SK-N-SH treated with all-trans-retinoic acid at 6 μM for 48 hours (cell line): ENCODE measurements at regions not wholly inside any gene's neighbourhood (a gene's known extent, or its start where the extent isn't known, plus 50 kb on each side); places are given as distances from the start of the nearest gene placed in this dataset.

Experiments used
- ATAC-seq: fragments of 200-7000 bp; cut with Tn5 transposase; 3 replicates; pipeline ENCODE4 v1.9.1; 2020; ENCODE audit warnings: mild to moderate bottlenecking, moderate library complexity
- BACH2 ChIP-seq: fragments of 250-450 bp; sonication (Bioruptor Pico); IDR thresholded peaks from 2 replicates; pipeline ENCODE4 v1.9.0; 2021; ENCODE audit warnings: mild to moderate bottlenecking, borderline replicate concordance
- CREB5 ChIP-seq: fragments of 250-450 bp; sonication (Bioruptor Pico); IDR thresholded peaks from 2 replicates; pipeline ENCODE4 v1.5.1; 2020; ENCODE audit warnings: low read depth, mild to moderate bottlenecking, moderate library complexity
- CSDC2 ChIP-seq: fragments of 250-450 bp; sonication (Bioruptor Pico); IDR thresholded peaks from 2 replicates; pipeline ENCODE4 v1.5.0; 2020; ENCODE audit warnings: mild to moderate bottlenecking, moderate library complexity
- CSRNP3 ChIP-seq: fragments of 250-450 bp; sonication (Bioruptor Pico); IDR thresholded peaks from 2 replicates; pipeline ENCODE4 v1.5.1; 2021; ENCODE audit warnings: mild to moderate bottlenecking, moderate library complexity
- ESRRG ChIP-seq: fragments of 250-450 bp; sonication (Bioruptor Pico); IDR thresholded peaks from 2 replicates; pipeline ENCODE4 v1.6.1; 2021; ENCODE audit warnings: mild to moderate bottlenecking
- GLIS3 ChIP-seq: fragments of 250-450 bp; sonication (Bioruptor Pico); IDR thresholded peaks from 2 replicates; pipeline ENCODE4 v1.5.0; 2020; ENCODE audit warnings: mild to moderate bottlenecking, moderate library complexity
- ISL1 ChIP-seq: fragments of 250-450 bp; sonication (Bioruptor Pico); IDR thresholded peaks from 2 replicates; pipeline ENCODE4 v2.1.2; 2022; ENCODE audit warnings: mild to moderate bottlenecking, moderate library complexity
- OSR1 ChIP-seq: fragments of 250-450 bp; sonication (Bioruptor Pico); IDR thresholded peaks from 2 replicates; pipeline ENCODE4 v1.8.0; 2022; ENCODE audit warnings: moderate library complexity, mild to moderate bottlenecking, inconsistent platforms
- PATZ1 ChIP-seq: fragments of 250-450 bp; sonication (Bioruptor Pico); IDR thresholded peaks from 2 replicates; pipeline ENCODE4 v1.8.0; 2020; ENCODE audit warnings: mild to moderate bottlenecking, moderate library complexity, borderline replicate concordance
- POU6F1 ChIP-seq: fragments of 250-450 bp; sonication (Bioruptor Pico); IDR thresholded peaks from 2 replicates; pipeline ENCODE4 v1.8.0; 2021; ENCODE audit warnings: low read depth, mild to moderate bottlenecking, moderate library complexity, borderline replicate concordance
- PPARA ChIP-seq: fragments of 250-450 bp; sonication (Bioruptor Pico); IDR thresholded peaks from 2 replicates; pipeline ENCODE4 v1.5.0; 2020; ENCODE audit warnings: mild to moderate bottlenecking, borderline replicate concordance
- RARB ChIP-seq: fragments of 250-450 bp; sonication (Bioruptor Pico); IDR thresholded peaks from 2 replicates; pipeline ENCODE4 v1.8.0; 2021; ENCODE audit warnings: mild to moderate bottlenecking, moderate library complexity
- SNAI2 ChIP-seq: fragments of 250-450 bp; sonication (Bioruptor Pico); IDR thresholded peaks from 2 replicates; pipeline ENCODE4 v1.5.0; 2020; ENCODE audit warnings: mild to moderate bottlenecking, moderate library complexity
- TCF4 ChIP-seq: fragments of 250-450 bp; sonication (Bioruptor Pico); IDR thresholded peaks from 2 replicates; pipeline ENCODE4 v1.8.0; 2021; ENCODE audit warnings: mild to moderate bottlenecking, moderate library complexity, borderline replicate concordance
- TOX ChIP-seq: fragments of 250-450 bp; sonication (Bioruptor Pico); IDR thresholded peaks from 2 replicates; pipeline ENCODE4 v1.8.0; 2021; ENCODE audit warnings: mild to moderate bottlenecking, moderate library complexity, borderline replicate concordance
- TSHZ2 ChIP-seq: fragments of 250-450 bp; sonication (Bioruptor Pico); IDR thresholded peaks from 2 replicates; pipeline ENCODE4 v1.5.0; 2020; ENCODE audit warnings: mild to moderate bottlenecking, moderate library complexity
- ZC3H10 ChIP-seq: fragments of 250-450 bp; sonication (Bioruptor Pico); IDR thresholded peaks from 2 replicates; pipeline ENCODE4 v1.5.1; 2021; ENCODE audit warnings: mild to moderate bottlenecking, moderate library complexity
- ZFP30 ChIP-seq: fragments of 450-650 bp; formaldehyde crosslinking; IDR thresholded peaks from 2 replicates; pipeline ENCODE4 v1.5.0; 2022; ENCODE audit warnings: mild to moderate bottlenecking, moderate library complexity
- ZNF565 ChIP-seq: fragments of 450-650 bp; formaldehyde crosslinking; conservative IDR thresholded peaks from 2 replicates; pipeline ENCODE4 v1.5.0; 2020; ENCODE audit warnings: low read depth, mild to moderate bottlenecking, moderate library complexity
- ZNF70 ChIP-seq: fragments of 450-650 bp; formaldehyde crosslinking; IDR thresholded peaks from 2 replicates; pipeline ENCODE4 v1.5.0; 2020; ENCODE audit warnings: mild to moderate bottlenecking, moderate library complexity
- ZNF8 ChIP-seq: fragments of 450-650 bp; formaldehyde crosslinking; IDR thresholded peaks from 2 replicates; pipeline ENCODE4 v1.5.0; 2020; ENCODE audit warnings: mild to moderate bottlenecking, moderate library complexity

DNA sequence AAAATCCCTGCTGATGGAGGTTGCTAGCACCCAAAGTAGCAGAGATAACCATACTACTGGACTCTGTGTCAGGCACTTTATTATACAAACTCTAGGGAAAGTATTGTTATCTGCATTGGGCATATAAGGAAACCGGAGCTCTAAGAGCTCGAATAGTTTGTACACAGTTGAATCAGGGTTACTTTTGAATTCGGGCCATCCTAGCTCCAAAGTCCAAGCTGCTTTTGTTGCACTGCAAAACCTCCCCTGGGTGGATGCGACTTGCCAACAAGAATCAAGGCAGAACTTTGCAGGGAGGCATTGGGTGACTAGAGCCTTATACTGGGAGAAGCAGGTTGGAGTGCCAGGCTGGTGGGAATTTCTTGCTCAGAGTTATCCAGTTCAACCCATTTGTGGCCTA, 435.1 kb downstream of the SPATA31D1 start (continued):
- no peak for TF ChIP-seq PATZ1 (CRISPR knock-in tag)

DNA sequence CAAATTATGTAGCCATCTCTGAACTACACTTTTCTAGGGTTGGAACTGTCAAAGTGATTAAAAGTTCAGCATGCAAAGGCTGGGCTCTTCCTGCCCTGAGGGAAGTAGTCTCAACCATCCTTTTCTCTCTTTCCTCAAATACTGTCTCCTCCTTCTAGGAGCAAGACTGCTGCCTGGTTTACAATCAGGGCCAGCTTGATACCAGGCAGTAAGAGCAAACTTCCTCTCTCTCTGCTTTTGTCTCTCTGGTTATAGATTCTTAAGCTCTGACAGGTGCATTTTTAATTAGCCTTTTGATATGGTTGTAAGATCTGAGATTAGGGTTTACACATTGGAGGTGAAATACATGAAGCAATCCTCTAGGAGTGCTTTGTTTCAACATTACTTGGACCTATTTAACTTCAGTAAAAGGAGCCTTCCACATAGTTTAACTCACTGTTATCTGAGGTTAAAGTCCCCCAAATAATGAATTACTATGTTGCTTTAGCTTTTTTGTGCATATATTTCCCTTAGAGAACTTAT, 436.1 kb downstream of the SPATA31D1 start:
- ATAC-seq = no peak
- TF ChIP-seq ZFP30 (CRISPR knock-in tag) (no peak), SNAI2 (CRISPR knock-in tag) (no peak), CSDC2 (CRISPR knock-in tag) (no peak), BACH2 (no peak), ZC3H10 (CRISPR knock-in tag) (no peak), OSR1 (CRISPR knock-in tag) (no peak), TOX (CRISPR knock-in tag) (no peak), ISL1 (CRISPR knock-in tag) (no peak), ZNF8 (no peak), CREB5 (CRISPR knock-in tag) (no peak), PPARA (CRISPR knock-in tag) (no peak), POU6F1 (no peak), ZNF70 (CRISPR knock-in tag) (no peak), RARB (CRISPR knock-in tag) (no peak), ESRRG (CRISPR knock-in tag) (no peak), PATZ1 (CRISPR knock-in tag) (no peak)

GRCh38 chr9:82431121-82431520, 442.5 kb downstream of the SPATA31D1 start:
- ATAC-seq = no peak
- no peak for TF ChIP-seq POU6F1
- TF ChIP-seq ZNF70 (CRISPR knock-in tag) = no peak
- TF ChIP-seq ZNF565 (CRISPR knock-in tag) = no peak
- no peak for TF ChIP-seq GLIS3 (CRISPR knock-in tag)
- no peak for TF ChIP-seq RARB (CRISPR knock-in tag)
- no peak for TF ChIP-seq CREB5 (CRISPR knock-in tag)
- TF ChIP-seq PATZ1 (CRISPR knock-in tag) = no peak
- TF ChIP-seq ESRRG (CRISPR knock-in tag) = no peak
- no peak for TF ChIP-seq CSRNP3 (CRISPR knock-in tag)
- TF ChIP-seq OSR1 (CRISPR knock-in tag) = no peak
- TF ChIP-seq TCF4 (CRISPR knock-in tag) = no peak
- no peak for TF ChIP-seq ZFP30 (CRISPR knock-in tag)
- TF ChIP-seq TSHZ2 (CRISPR knock-in tag) = no peak
- TF ChIP-seq SNAI2 (CRISPR knock-in tag) = no peak
- TF ChIP-seq CSDC2 (CRISPR knock-in tag) = no peak
- no peak for TF ChIP-seq TOX (CRISPR knock-in tag)
- TF ChIP-seq ISL1 (CRISPR knock-in tag) = no peak
